Parathyroid adenoma (tissue), 2 donors: ENCODE measurements at regions not wholly inside any gene's neighbourhood (a gene's known extent, or its start where the extent isn't known, plus 50 kb on each side); places are given as distances from the start of the nearest gene placed in this dataset.

Experiments
- H2AFZ ChIP-seq: fragments of 300-600 bp; sonication (generic); one replicate; pipeline ENCODE4 v1.7.0; 2017; ENCODE audit warnings: antibody characterized with exemption, mild to moderate bottlenecking
- H3K27ac ChIP-seq: fragments of 300-600 bp; sonication (generic); one replicate; pipeline ENCODE4 v1.7.0; 2017
- H3K27me3 ChIP-seq: fragments of 300-600 bp; sonication (generic); one replicate; pipeline ENCODE4 v1.7.0; 2017; ENCODE audit warnings: low read length; ENCODE audit not compliant: control insufficient read depth, insufficient read depth
- H3K36me3 ChIP-seq: fragments of 300-600 bp; sonication (generic); one replicate; pipeline ENCODE4 v1.7.0; 2017; ENCODE audit warnings: low read length; ENCODE audit not compliant: control insufficient read depth, insufficient read depth
- H3K4me1 ChIP-seq: fragments of 300-600 bp; sonication (generic); one replicate; pipeline ENCODE4 v1.7.0; 2017; ENCODE audit warnings: control low read depth
- H3K4me2 ChIP-seq: fragments of 300-600 bp; sonication (generic); one replicate; pipeline ENCODE4 v1.7.0; 2017; ENCODE audit warnings: low read length
- H3K4me3 ChIP-seq: fragments of 300-600 bp; sonication (generic); one replicate; pipeline ENCODE4 v1.7.0; 2017; ENCODE audit warnings: low read depth, low read length
- H3K79me2 ChIP-seq: fragments of 300-600 bp; sonication (generic); one replicate; pipeline ENCODE4 v1.7.0; 2017; ENCODE audit warnings: control low read depth
- H3K9ac ChIP-seq: fragments of 300-600 bp; sonication (generic); one replicate; pipeline ENCODE4 v1.7.0; 2017; ENCODE audit warnings: mild to moderate bottlenecking
- H3K9me3 ChIP-seq: fragments of 300-600 bp; sonication (generic); one replicate; pipeline ENCODE4 v1.7.0; 2017; ENCODE audit warnings: low read length; ENCODE audit not compliant: control insufficient read depth
- TF ChIP-seq, protein P1 (sequence below): fragments of 300-600 bp; sonication (generic); IDR thresholded peaks from one replicate; pipeline ENCODE4 v1.7.0; 2017; ENCODE audit warnings: antibody characterized with exemption, mild to moderate bottlenecking
- donor health status: primary hyperparathyroidism.

DNA sequence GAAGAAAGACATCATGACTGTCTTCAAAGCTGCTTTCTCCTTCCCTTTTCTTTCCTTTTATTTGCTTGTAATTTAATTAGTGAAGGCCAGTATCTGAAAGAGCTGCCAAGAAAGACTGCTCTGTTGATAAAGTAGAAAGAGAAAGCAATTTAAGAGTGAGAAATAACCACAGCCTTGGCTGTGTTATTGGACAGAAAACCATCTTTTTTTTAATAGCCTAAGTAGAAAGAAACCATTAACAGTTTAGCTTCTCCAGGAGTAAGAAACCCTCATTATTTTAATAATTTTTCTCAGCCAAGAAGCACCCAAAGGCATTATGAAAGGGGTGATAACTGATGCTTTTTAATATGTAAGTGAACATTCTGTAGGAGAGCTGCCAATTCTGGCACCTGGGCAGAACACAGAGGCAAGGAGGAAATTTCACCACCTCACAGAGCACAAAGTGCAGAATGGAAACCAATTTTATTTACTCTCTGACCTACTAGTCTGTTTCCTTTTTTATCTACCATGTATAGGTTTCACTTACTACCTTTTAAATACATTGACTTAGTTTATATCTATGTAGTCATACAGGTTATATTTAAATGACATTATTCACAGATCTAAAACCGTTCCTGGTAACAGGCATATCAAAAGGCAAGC lies 703.2 kb downstream of the MRPL39 start:
- Histone ChIP-seq H3K27ac (no peak overlapping the region), H3K36me3 (no peaks in the 10 kb centered on the region), H3K9me3 (no peaks in the 10 kb centered on the region), H3K27me3 (no peaks in the 10 kb centered on the region), H3K79me2 (no peaks in the 10 kb centered on the region), H3K4me2 (no peak overlapping the region), H3K4me1 (no peaks in the 10 kb centered on the region), H2AFZ (no peak overlapping the region), H3K9ac (no peak overlapping the region), H3K4me3 (no peak overlapping the region)
- TF ChIP-seq, protein P1, sequence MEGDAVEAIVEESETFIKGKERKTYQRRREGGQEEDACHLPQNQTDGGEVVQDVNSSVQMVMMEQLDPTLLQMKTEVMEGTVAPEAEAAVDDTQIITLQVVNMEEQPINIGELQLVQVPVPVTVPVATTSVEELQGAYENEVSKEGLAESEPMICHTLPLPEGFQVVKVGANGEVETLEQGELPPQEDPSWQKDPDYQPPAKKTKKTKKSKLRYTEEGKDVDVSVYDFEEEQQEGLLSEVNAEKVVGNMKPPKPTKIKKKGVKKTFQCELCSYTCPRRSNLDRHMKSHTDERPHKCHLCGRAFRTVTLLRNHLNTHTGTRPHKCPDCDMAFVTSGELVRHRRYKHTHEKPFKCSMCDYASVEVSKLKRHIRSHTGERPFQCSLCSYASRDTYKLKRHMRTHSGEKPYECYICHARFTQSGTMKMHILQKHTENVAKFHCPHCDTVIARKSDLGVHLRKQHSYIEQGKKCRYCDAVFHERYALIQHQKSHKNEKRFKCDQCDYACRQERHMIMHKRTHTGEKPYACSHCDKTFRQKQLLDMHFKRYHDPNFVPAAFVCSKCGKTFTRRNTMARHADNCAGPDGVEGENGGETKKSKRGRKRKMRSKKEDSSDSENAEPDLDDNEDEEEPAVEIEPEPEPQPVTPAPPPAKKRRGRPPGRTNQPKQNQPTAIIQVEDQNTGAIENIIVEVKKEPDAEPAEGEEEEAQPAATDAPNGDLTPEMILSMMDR: no peak

GRCh38 chr21:24899138-24899537 lies 708.1 kb downstream of the MRPL39 start:
- no peak overlapping the region for H3K4me3 ChIP-seq

GRCh38 chr21:24897883-24898282 lies 709.4 kb downstream of the MRPL39 start:
- no peaks in the 10 kb centered on the region for H3K9me3 ChIP-seq
- H3K4me1 ChIP-seq: no peaks in the 10 kb centered on the region
- H3K4me2 ChIP-seq: no peak overlapping the region
- H3K9ac ChIP-seq: no peak overlapping the region
- no peak overlapping the region for H3K27ac ChIP-seq
- no peaks in the 10 kb centered on the region for H3K79me2 ChIP-seq
- H3K4me3 ChIP-seq: no peak overlapping the region
- TF ChIP-seq, protein P1: no peak
- H3K36me3 ChIP-seq: no peaks in the 10 kb centered on the region
- no peaks in the 10 kb centered on the region for H3K27me3 ChIP-seq
- H2AFZ ChIP-seq: no peak overlapping the region

More at GRCh38 chr21:24899138-24899537, 708.1 kb downstream of the MRPL39 start:
- no peak overlapping the region for H3K4me2 ChIP-seq
- H3K36me3 ChIP-seq: no peaks in the 10 kb centered on the region
- H3K4me1 ChIP-seq: no peaks in the 10 kb centered on the region
- TF ChIP-seq, protein P1: no peak
- no peak overlapping the region for H3K9ac ChIP-seq
- H3K79me2 ChIP-seq: no peaks in the 10 kb centered on the region
- no peaks in the 10 kb centered on the region for H3K27me3 ChIP-seq
- no peak overlapping the region for H2AFZ ChIP-seq
- H3K27ac ChIP-seq: no peak overlapping the region
- no peaks in the 10 kb centered on the region for H3K9me3 ChIP-seq

DNA sequence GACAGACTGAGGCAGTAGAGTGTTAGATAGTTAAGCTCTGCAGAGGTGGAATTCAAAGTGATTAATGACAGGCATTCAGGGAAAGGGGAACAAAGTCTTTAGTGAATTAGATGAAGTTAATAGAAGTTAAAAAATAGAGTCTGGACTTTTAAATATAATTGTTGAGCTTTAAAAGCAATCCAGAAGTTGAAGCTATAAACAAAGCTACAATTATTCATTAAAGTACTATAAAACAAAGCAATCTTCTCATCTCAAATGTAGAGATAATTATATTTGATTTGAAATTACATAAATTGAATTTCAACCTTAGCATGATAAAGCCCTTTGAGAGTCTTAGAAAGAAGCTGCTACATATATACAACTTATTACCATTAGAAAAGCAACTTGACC lies 710.6 kb downstream of the MRPL39 start:
- Histone ChIP-seq H3K36me3 (no peaks in the 10 kb centered on the region), H3K4me3 (no peak overlapping the region), H3K4me1 (no peaks in the 10 kb centered on the region), H3K4me2 (no peak overlapping the region), H2AFZ (no peak overlapping the region), H3K27me3 (no peaks in the 10 kb centered on the region), H3K9ac (no peak overlapping the region), H3K27ac (no peak overlapping the region), H3K79me2 (no peaks in the 10 kb centered on the region), H3K9me3 (no peaks in the 10 kb centered on the region)
- TF ChIP-seq, protein P1: no peak
